UCSD-AML1 (cell line): ENCODE measurements at regions not wholly inside any gene's neighbourhood (a gene's known extent, or its start where the extent isn't known, plus 50 kb on each side); places are given as distances from the start of the nearest gene placed in this dataset.
"Not testable (repeated sequence)": the region's sequence is repeated elsewhere in the genome, so short reads cannot be mapped to it uniquely, and the experiment has no call there.

ENCODE experiments used
- DNase-seq: peaks from one replicate; lab custom pipeline; 2025; ENCODE audit not compliant: unreplicated experiment; lab: John Stamatoyannopoulos, UW

- no peak for DNase-seq
Observed at GRCh38 chr1:67611846-67612245, 73.2 kb upstream of the GADD45A start.

GRCh38 chr1:67612788-67613241 lies 72.2 kb upstream of the GADD45A start:
- DNase-seq = no peak

- DNase-seq = not testable (repeated sequence)
Observed at GRCh38 chr1:67613479-67613878, 71.5 kb upstream of the GADD45A start.

- no peak for DNase-seq
Observed at GRCh38 chr1:67614511-67614934, 70.5 kb upstream of the GADD45A start.

- no peak for DNase-seq
Observed at GRCh38 chr1:67615886-67616285, 69.1 kb upstream of the GADD45A start.

- no peak for DNase-seq
Observed at GRCh38 chr1:67616394-67616985, 68.5 kb upstream of the GADD45A start.

DNA sequence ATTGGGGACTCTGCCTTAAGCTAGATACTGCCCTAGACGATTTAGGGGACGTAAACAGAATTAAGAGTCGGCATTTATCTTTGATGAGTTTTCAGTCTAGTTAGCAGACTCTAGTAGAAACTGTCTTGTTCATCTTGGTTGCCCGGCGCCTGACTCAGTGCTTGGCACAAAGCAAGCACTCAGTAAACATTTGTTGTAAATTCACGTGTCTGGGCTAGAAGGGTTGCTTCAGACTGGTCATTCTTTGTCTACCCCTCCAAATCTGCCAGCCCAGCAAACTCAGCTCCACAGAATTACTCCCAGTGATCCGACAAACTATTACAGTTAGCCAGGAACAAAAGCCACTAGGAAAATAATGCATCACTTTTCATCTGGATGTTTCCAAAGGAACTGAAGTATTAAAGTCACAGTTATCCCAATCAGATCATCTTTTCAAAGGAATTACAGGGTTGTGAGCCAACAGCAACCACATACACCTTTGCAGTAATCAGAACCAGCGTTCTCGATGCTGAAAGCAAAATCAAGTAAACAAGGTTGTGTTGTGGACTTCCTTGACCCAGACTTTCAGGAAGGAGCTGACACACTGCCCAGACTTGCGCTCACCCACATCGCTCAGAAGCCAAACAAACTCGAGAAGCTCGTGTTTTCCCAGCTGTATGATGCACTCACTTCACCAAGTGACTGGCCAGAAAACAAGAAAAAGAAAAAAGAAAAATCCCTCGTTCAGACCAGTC lies 66.5 kb upstream of the GADD45A start:
- no peak for DNase-seq

- no peak for DNase-seq
Observed at GRCh38 chr1:67619080-67619479, 65.9 kb upstream of the GADD45A start.

DNA sequence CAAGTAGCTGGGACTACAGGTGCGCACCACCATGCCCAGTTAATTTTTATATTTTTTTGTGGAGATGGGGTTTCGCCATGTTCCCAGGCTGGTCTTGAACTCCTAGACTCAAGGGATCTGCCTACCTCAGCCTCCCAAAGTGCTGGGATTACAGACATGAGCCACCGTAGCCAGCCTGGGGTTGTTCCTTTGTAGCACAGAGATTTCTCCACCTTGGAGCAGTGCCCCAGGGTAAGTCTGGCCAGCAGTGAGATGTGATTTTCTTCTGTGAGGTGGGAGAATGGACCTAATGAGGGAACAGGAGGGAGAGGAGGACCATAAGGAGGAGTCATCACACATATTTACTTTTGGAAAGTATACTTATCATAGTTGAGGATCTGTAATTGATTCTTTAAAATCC lies 61.1 kb upstream of the GADD45A start:
- no peak for DNase-seq

DNA sequence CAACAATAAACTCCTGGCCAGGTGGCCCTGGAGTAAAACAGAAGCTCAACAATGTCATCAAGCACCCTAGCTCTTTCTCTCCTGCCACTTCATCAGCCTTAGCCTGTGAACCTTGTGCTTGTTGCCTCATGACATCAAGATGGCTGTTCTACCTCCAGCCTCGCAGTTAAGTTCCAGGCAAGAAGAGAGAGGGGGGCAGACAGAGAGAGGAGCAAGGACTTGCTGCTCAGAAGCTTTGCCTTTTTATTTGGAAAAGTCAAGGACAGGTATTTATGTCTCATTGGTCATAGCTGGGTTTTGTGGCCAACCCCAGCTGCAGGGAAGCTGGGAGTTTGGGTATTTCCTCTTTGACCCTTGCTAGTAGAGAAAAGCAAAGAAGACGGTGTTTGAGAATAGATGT lies 60.3 kb upstream of the GADD45A start:
- DNase-seq = no peak

DNA sequence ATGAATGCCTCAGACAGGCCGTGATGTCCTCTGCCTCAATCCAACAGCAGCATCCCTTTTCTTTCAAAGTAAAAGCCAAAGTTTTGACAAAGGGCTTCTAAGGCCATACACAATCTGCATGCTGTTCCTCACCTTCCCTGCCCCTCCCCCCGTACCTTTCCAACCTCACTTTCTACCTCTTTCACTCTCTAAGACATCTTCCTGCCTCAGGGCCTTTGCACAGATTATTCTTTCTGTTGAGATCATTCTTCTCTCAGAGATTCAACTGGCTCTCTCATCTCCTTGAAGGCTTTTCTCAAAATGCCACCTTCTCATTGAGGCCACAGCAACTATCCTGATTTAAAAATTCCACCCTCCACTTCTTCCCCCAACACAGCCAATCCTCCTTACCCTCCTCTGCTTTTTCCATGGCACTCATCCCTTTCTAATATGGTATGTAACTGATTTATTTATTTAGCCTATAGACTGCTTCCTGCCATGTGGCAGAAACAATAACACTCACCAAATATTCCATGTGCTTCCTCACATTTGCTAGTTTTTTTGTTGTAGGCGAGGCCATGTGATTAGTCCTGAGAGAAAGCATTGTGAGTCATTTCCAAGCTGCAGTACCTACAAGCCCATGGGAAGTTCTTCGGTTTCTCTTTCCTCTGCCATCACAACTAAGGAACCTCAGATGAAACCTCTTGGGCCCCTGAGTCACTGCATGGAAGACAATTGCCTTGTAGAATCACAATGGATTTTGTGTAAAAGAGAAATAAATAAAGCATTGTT lies 58.7 kb upstream of the GADD45A start:
- no peak for DNase-seq

DNA sequence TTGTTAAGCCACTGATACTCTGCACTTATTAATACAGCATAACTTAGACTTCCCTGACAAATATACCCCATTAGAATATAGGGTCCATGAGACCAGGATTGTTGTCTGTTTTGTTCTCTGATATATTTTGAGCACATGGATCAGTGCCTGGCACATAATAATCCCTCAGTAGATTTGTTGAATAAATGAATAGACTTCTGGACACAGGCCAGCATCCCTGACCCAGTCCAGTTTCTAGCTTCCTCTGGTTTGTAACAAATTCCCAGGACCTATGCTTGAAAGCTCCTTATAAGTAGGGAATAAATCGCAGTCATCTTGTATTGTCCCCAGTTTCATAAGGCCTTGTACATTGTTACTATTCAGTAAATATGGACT lies 58.2 kb upstream of the GADD45A start:
- no peak for DNase-seq

DNA sequence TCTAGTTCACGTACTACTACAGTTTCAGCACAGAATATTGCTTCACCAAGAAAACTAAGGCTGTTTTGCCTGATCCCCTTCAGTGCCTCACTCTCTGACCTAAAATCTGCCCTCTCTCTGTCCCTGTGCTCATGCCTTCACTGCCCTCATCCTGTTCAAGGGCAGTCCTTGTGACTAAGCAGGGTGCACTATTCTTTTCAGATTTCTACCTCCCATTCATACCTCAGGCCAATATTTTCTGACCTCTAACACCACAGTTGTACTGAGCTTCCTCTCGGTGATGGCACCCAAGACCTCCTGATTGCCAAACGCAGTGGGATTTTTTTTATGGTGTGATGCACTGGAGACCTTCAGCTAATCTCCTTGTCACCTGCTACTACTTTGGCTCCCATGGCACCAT lies 57.7 kb upstream of the GADD45A start:
- no peak for DNase-seq

- DNase-seq = no peak
Observed at GRCh38 chr1:67627906-67628305, 57.1 kb upstream of the GADD45A start.

GRCh38 chr1:67629370-67630075 lies 55.5 kb upstream of the GADD45A start:
- DNase-seq = no peak

DNA sequence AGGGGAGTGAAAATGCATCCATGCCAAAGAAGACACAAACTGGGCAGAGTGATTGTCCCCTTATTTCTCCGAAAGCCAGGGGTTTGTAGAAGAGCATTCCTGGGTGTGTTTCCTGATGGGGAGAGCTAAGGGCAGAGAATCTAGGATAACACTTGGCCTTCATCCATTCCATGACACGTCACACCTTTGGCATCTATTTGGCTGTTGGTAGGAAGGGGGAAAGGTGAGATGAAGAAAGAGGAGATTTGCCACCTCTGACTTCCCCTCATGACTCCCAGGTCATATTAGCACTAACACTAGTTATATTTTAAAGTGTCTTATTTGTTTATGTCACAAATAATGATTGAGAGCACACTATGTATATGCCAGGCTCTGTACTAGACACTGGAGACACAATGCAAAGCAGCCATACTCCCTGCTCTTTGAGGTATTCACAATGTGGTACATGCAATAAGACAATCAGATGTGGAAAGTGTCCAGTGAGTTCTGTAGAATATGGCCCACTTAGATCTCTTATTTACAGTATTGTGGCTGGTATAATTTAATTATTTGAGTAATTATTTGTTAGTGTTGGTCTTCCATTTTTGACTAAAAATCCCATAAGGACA lies 54.5 kb upstream of the GADD45A start:
- DNase-seq = no peak

DNA sequence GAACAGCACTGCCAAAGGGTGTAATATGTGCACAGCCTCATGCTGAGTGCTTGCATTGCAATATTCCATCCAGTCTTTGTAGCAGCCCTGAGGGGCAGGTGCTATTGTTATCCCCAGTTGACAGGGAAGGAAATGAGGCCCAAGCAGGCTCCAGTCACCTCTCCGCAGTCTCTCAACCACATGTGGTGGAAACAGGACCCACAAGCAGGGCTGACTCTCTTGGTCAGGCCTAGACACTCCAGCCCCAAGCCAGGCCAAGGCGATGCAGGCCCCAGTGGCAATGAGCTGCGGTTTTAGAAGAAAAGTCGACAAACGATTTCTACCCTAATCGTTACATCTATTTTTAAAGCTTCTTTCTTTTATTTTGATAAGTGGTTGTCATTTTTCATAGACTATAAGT lies 52.6 kb upstream of the GADD45A start:
- peak; percentile 62 for DNase-seq

GRCh38 chr1:67632811-67633655 lies 52.0 kb upstream of the GADD45A start:
- no peak for DNase-seq

GRCh38 chr1:67634396-67634935 lies 50.5 kb upstream of the GADD45A start:
- DNase-seq = no peak
